HG02610 (cell line): ENCODE measurements at regions not wholly inside any gene's neighbourhood (a gene's known extent, or its start where the extent isn't known, plus 50 kb on each side); places are given as distances from the start of the nearest gene placed in this dataset.

ENCODE experiments used
- ATAC-seq: cut with Tn5 transposase; IDR thresholded peaks from one replicate; pipeline ENCODE4 v1.9.1; 2021; ENCODE audit warnings: mild to moderate bottlenecking, moderate library complexity; ENCODE audit not compliant: unreplicated experiment

GRCh38 chr2:136407117-136407951 is 289.4 kb upstream of the CXCR4 start:
- no peak for ATAC-seq

- ATAC-seq = no peak
These were observed 287.0 kb upstream of the CXCR4 start for GRCh38 chr2:136404925-136405324.

- ATAC-seq = no peak
These were observed 286.2 kb upstream of the CXCR4 start for GRCh38 chr2:136404176-136404575.

DNA sequence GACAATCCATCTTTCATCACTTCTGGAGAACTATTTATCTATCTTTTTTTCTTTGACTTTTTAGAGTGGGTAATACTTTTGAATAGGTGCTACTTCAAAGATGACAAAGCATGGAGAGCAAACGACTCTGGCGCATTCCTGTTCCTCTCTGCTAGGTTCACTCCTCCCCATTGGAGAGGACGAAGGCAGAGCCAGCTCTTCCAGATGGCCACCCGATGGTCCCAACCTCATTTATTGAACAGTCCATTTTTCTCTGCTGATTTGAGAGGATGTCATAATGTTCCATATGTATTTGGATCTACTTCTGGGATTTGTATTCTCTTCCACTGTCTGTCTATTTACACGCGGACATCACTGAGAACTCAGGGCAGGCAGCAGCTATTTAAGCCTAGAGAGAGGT is 284.3 kb upstream of the CXCR4 start:
- no peak for ATAC-seq

DNA sequence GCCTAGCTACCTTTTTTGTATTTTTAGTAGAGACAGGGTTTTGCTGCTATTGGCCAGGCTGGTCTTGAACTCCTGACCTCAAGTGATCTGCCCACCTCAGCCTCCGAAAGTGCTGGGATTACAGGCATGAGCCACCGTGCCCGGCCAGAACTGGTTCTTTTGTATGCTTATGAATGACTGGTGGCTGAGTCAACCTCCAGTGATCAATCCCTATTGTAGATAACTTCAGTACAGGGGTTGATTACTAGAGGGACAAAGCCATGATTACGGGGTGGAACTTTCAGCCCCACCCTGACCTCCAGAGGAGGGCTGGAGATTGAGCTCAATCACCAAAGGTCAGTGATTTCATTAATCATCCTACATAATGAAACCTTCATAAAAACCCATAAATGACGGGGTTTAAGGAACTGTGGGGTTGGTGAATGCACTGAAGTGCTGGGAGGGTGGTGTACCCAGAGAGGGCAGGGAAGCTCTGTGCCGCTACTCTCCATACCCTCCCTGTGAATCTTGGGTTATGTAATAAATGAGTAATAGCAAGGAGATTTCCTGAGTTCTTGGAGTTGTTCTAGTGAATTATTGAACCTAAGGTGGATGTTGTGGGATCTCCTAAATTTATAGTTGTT is 281.8 kb upstream of the CXCR4 start:
- no peak for ATAC-seq

- no peak for ATAC-seq
These were observed 277.6 kb upstream of the CXCR4 start for GRCh38 chr2:136395582-136395981.

- ATAC-seq = peak; percentile 43
These were observed 276.4 kb upstream of the CXCR4 start for GRCh38 chr2:136394136-136395060.

DNA sequence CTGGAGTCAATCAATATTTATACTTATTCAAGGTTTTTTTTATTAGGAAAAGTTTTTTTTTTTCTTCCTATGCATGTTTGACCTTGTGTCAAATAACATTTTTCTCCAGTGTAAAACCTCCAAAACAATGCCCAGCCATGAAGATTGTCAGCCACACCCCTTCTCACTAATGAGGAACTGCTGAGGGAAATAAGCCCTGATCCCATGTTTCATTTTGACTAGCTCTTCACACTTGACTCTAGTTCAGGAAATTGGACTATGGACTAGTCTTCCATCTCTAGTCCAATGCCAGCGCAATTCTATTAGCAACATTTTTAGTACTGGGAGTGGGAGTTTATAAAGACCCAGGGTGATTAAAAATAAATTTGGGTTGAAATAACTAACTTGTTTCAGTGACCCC is 275.6 kb upstream of the CXCR4 start:
- ATAC-seq = no peak

GRCh38 chr2:136392897-136393505 is 275.1 kb upstream of the CXCR4 start:
- ATAC-seq = no peak

GRCh38 chr2:136389809-136390208 is 271.9 kb upstream of the CXCR4 start:
- ATAC-seq = peak; percentile 81

GRCh38 chr2:136386046-136386445 is 268.1 kb upstream of the CXCR4 start:
- ATAC-seq = no peak

GRCh38 chr2:136384531-136385303 is 266.8 kb upstream of the CXCR4 start:
- peak; percentile 39 for ATAC-seq

GRCh38 chr2:136383167-136383566 is 265.2 kb upstream of the CXCR4 start:
- no peak for ATAC-seq

- ATAC-seq = peak; percentile 81
These were observed 264.0 kb upstream of the CXCR4 start for GRCh38 chr2:136381722-136382633.

GRCh38 chr2:136381245-136381644 is 263.3 kb upstream of the CXCR4 start:
- ATAC-seq = no peak

- ATAC-seq = no peak
These were observed 261.0 kb upstream of the CXCR4 start for GRCh38 chr2:136378712-136379595.

DNA sequence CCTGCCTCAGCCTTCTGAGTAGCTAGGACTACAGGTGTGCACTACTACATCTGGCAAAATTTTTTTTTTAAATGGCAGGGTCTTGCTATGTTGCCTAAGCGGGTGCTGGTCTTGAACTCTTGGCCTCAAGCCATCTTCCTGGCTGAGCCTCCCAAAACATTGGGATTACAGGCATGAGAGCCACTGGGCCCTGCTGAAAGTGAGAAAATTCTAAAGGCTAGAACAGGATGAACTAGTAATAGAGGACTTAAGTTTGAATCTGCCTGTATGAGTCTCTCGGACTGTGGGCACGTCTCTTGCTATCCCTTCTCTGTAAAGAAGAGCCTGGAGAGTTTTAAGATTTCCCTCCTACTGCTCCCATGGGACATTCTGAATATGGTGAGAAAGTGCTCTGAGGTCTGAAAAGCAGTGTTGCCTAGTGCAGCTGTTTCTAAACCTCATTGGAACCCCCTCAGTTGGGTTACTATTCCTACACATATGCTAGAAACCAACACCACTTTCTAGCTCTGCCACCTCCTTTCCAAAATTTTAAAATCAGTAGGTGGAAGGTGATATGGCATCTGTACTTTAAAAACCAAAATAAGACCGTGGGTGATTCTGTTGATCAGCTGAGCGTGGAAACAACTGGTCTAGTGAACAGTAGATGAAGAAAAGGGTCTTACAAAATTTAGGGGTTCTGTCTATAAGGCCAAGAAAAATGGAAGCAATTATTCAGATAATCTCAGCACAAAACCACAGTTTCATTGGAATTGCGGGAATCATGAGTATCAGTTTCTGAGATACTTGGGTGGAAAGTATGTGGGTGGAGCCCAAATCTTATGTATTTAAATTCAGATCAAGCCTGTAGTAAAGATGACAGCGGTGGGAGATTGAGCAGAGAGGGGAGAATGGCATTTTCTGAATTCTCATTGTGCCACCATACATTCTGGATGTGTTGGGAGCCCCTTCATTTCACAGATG is 259.8 kb upstream of the CXCR4 start:
- ATAC-seq = no peak
